ENCODE measurements at regions not wholly inside any gene's neighbourhood (a gene's known extent, or its start where the extent isn't known, plus 50 kb on each side); places are given as distances from the start of the nearest gene placed in this dataset.

- no peak overlapping the region for H3K9ac ChIP-seq (ENCODE audit: insufficient read depth, low read length)
- no peak overlapping the region for H3K27ac ChIP-seq (ENCODE audit: insufficient read depth, low read length)
- H4K20me1 ChIP-seq (ENCODE audit: control insufficient read depth, extremely low read depth, insufficient read depth, low read length): no peaks in the 10 kb centered on the region
- no peaks in the 10 kb centered on the region for H3K36me3 ChIP-seq (ENCODE audit: control insufficient read depth, insufficient read depth, low read length)
- no peaks in the 10 kb centered on the region for H3K79me2 ChIP-seq (ENCODE audit: control insufficient read depth, insufficient read depth, low read length)
- H2AFZ ChIP-seq (ENCODE audit: low read length): no peak overlapping the region
- no peak for DNase-seq (ENCODE audit: low read depth in 2 of 2)
- no peaks in the 10 kb centered on the region for H3K9me3 ChIP-seq (ENCODE audit: control insufficient read depth, insufficient read depth, low read depth, low read length)
- TF ChIP-seq, protein P1, sequence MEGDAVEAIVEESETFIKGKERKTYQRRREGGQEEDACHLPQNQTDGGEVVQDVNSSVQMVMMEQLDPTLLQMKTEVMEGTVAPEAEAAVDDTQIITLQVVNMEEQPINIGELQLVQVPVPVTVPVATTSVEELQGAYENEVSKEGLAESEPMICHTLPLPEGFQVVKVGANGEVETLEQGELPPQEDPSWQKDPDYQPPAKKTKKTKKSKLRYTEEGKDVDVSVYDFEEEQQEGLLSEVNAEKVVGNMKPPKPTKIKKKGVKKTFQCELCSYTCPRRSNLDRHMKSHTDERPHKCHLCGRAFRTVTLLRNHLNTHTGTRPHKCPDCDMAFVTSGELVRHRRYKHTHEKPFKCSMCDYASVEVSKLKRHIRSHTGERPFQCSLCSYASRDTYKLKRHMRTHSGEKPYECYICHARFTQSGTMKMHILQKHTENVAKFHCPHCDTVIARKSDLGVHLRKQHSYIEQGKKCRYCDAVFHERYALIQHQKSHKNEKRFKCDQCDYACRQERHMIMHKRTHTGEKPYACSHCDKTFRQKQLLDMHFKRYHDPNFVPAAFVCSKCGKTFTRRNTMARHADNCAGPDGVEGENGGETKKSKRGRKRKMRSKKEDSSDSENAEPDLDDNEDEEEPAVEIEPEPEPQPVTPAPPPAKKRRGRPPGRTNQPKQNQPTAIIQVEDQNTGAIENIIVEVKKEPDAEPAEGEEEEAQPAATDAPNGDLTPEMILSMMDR (conservative IDR thresholded peaks at IDR 0.05 in 1 of 2, IDR thresholded peaks at IDR 0.05 in 1 of 2; ENCODE audit: low read depth in 1 of 2, low read length in 2 of 2): no peak
- TF ChIP-seq EZH2 (IDR thresholded peaks at IDR 0.05; ENCODE audit: low read length, missing control alignments): no peak
- H3K27me3 ChIP-seq (ENCODE audit: control insufficient read depth, insufficient read depth, low read length): no peaks in the 10 kb centered on the region
- no peak overlapping the region for H3K4me2 ChIP-seq (ENCODE audit: extremely low read depth, insufficient read depth, low read length)
- H3K4me1 ChIP-seq (ENCODE audit: control insufficient read depth, extremely low read depth, insufficient read depth, low read length): no peaks in the 10 kb centered on the region
- H3K4me3 ChIP-seq (replicated peaks in 1 of 4; ENCODE audit: control extremely low read depth in 1 of 4, insufficient read depth in 1 of 4, low read depth in 3 of 4, low read length in 4 of 4): no peak overlapping the region
Observed at GRCh38 chr9:3150074-3150473, 306.2 kb upstream of the PUM3 start.

GRCh38 chr9:3138231-3139229, 294.6 kb upstream of the PUM3 start:
- no peaks in the 10 kb centered on the region for H3K79me2 ChIP-seq (ENCODE audit: control insufficient read depth, insufficient read depth, low read length)
- no peaks in the 10 kb centered on the region for H3K4me1 ChIP-seq (ENCODE audit: control insufficient read depth, extremely low read depth, insufficient read depth, low read length)
- H3K9ac ChIP-seq (ENCODE audit: insufficient read depth, low read length): no peak overlapping the region
- H2AFZ ChIP-seq (ENCODE audit: low read length): no peak overlapping the region
- DNase-seq (ENCODE audit: low read depth in 2 of 2): no peak
- no peaks in the 10 kb centered on the region for H3K27me3 ChIP-seq (ENCODE audit: control insufficient read depth, insufficient read depth, low read length)
- TF ChIP-seq, protein P1 (conservative IDR thresholded peaks at IDR 0.05 in 1 of 2, IDR thresholded peaks at IDR 0.05 in 1 of 2; ENCODE audit: low read depth in 1 of 2, low read length in 2 of 2): no peak
- TF ChIP-seq EZH2 (IDR thresholded peaks at IDR 0.05; ENCODE audit: low read length, missing control alignments): no peak
- H3K9me3 ChIP-seq (ENCODE audit: control insufficient read depth, insufficient read depth, low read depth, low read length): no peaks in the 10 kb centered on the region
- no peak overlapping the region for H3K4me3 ChIP-seq (replicated peaks in 1 of 4; ENCODE audit: control extremely low read depth in 1 of 4, insufficient read depth in 1 of 4, low read depth in 3 of 4, low read length in 4 of 4)
- no peaks in the 10 kb centered on the region for H3K36me3 ChIP-seq (ENCODE audit: control insufficient read depth, insufficient read depth, low read length)
- H4K20me1 ChIP-seq (ENCODE audit: control insufficient read depth, extremely low read depth, insufficient read depth, low read length): no peaks in the 10 kb centered on the region
- H3K27ac ChIP-seq (ENCODE audit: insufficient read depth, low read length): no peak overlapping the region
- no peak overlapping the region for H3K4me2 ChIP-seq (ENCODE audit: extremely low read depth, insufficient read depth, low read length)

GRCh38 chr9:3137347-3137695, 293.4 kb upstream of the PUM3 start:
- H3K9me3 ChIP-seq (ENCODE audit: control insufficient read depth, insufficient read depth, low read depth, low read length): no peaks in the 10 kb centered on the region
- H3K9ac ChIP-seq (ENCODE audit: insufficient read depth, low read length): no peak overlapping the region
- no peaks in the 10 kb centered on the region for H3K4me1 ChIP-seq (ENCODE audit: control insufficient read depth, extremely low read depth, insufficient read depth, low read length)
- no peaks in the 10 kb centered on the region for H4K20me1 ChIP-seq (ENCODE audit: control insufficient read depth, extremely low read depth, insufficient read depth, low read length)
- no peak overlapping the region for H3K4me2 ChIP-seq (ENCODE audit: extremely low read depth, insufficient read depth, low read length)
- H3K27me3 ChIP-seq (ENCODE audit: control insufficient read depth, insufficient read depth, low read length): no peaks in the 10 kb centered on the region
- no peak overlapping the region for H3K4me3 ChIP-seq (replicated peaks in 1 of 4; ENCODE audit: control extremely low read depth in 1 of 4, insufficient read depth in 1 of 4, low read depth in 3 of 4, low read length in 4 of 4)
- no peaks in the 10 kb centered on the region for H3K36me3 ChIP-seq (ENCODE audit: control insufficient read depth, insufficient read depth, low read length)
- TF ChIP-seq, protein P1 (conservative IDR thresholded peaks at IDR 0.05 in 1 of 2, IDR thresholded peaks at IDR 0.05 in 1 of 2; ENCODE audit: low read depth in 1 of 2, low read length in 2 of 2): no peak
- TF ChIP-seq EZH2 (IDR thresholded peaks at IDR 0.05; ENCODE audit: low read length, missing control alignments): no peak
- DNase-seq (ENCODE audit: low read depth in 2 of 2): no peak
- H3K79me2 ChIP-seq (ENCODE audit: control insufficient read depth, insufficient read depth, low read length): no peaks in the 10 kb centered on the region
- H2AFZ ChIP-seq (ENCODE audit: low read length): no peak overlapping the region
- H3K27ac ChIP-seq (ENCODE audit: insufficient read depth, low read length): no peak overlapping the region
